Ovary (tissue), 3 donors: ENCODE measurements at regions not wholly inside any gene's neighbourhood (a gene's known extent, or its start where the extent isn't known, plus 50 kb on each side); places are given as distances from the start of the nearest gene placed in this dataset.

Experiments used
- POLR2A ChIP-seq: fragments of 450-650 bp; IDR thresholded peaks from one replicate; pipeline ENCODE4 v1.6.1; 2017; ENCODE audit warnings: antibody characterized with exemption, mild to moderate bottlenecking, moderate library complexity
- TF ChIP-seq, protein P1 (sequence below), 3 donors: fragments of 450-650 bp in 2 of 3; fragments of 200-600 bp in 1 of 3; IDR thresholded peaks; one replicate each; pipeline versions ENCODE4 v1.5.1 to v1.8.0; 2016 to 2022; ENCODE audit warnings: antibody characterized with exemption in 3 of 3, mild to moderate bottlenecking in 1 of 3
- donor health status: DM: no; HTN: no; CAD: no.

DNA sequence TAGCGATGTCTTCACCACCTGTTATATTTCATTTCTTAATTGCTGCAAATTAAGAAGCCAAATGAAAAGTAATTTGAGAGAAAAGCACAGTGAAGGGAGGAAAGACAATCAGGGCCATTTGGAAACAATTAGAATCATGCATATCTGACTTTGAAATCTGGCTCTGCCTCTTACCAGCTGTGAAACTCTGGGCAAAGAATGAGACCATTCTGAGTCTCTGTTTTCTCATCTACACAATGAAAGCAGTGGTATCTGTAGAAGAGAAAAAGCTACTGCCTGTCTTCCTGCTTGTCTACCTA is 334.5 kb upstream of the CYRIA start:
- TF ChIP-seq, protein P1, sequence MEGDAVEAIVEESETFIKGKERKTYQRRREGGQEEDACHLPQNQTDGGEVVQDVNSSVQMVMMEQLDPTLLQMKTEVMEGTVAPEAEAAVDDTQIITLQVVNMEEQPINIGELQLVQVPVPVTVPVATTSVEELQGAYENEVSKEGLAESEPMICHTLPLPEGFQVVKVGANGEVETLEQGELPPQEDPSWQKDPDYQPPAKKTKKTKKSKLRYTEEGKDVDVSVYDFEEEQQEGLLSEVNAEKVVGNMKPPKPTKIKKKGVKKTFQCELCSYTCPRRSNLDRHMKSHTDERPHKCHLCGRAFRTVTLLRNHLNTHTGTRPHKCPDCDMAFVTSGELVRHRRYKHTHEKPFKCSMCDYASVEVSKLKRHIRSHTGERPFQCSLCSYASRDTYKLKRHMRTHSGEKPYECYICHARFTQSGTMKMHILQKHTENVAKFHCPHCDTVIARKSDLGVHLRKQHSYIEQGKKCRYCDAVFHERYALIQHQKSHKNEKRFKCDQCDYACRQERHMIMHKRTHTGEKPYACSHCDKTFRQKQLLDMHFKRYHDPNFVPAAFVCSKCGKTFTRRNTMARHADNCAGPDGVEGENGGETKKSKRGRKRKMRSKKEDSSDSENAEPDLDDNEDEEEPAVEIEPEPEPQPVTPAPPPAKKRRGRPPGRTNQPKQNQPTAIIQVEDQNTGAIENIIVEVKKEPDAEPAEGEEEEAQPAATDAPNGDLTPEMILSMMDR (IDR thresholded peaks at IDR 0.05): no peak
- no peak for TF ChIP-seq POLR2A
